ENCODE measurements at regions not wholly inside any gene's neighbourhood (a gene's known extent, or its start where the extent isn't known, plus 50 kb on each side); places are given as distances from the start of the nearest gene placed in this dataset.

GRCh38 chr5:11955331-11955730, 51.1 kb upstream of the CTNND2 start:
- no peak for DNase-seq (ENCODE audit: low spot score)
- TF ChIP-seq CTCF (IDR thresholded peaks at IDR 0.05; ENCODE audit: borderline replicate concordance, control extremely low read depth, extremely low read depth, insufficient read depth, missing control alignments), result no peak
- in situ Hi-C loops (cut with MboI; ENCODE audit: low sequenced_read_pairs, unreplicated experiment), result no loop called here

Measured in GM13976 (cell line).